Fibroblast of skin of scalp (primary cell): ENCODE measurements at regions not wholly inside any gene's neighbourhood (a gene's known extent, or its start where the extent isn't known, plus 50 kb on each side); places are given as distances from the start of the nearest gene placed in this dataset.
"Not testable (repeated sequence)": the region's sequence is repeated elsewhere in the genome, so short reads cannot be mapped to it uniquely, and the experiment has no call there.

ENCODE experiments used
- DNase-seq: peaks from one replicate; pipeline ENCODE4 v3.0.0-alpha.2; 2013

GRCh38 chr7:50915621-50916020, 132.9 kb upstream of the GRB10 start:
- no peak for DNase-seq

DNA sequence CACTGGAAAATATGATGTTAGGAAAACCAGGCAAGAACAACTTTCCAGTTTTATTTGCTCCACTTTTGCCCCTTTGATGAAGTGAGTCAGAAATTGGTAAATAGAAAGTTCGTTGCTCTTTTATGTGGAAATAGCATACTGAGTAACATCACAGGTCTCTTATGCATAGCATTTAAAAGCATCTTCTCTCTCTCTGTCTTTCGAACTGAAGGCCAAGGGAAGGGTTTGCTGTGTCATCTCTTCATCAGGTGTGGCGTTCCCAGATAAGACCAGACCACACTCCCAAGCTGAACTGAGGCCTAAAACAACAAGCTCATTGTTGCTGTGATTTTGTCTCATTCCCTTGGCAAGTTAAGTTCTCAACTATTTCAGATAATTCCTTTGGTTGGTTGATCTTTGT, 131.8 kb upstream of the GRB10 start:
- DNase-seq = no peak

GRCh38 chr7:50908628-50909290, 126.1 kb upstream of the GRB10 start:
- no peak for DNase-seq

- peak; percentile 18 for DNase-seq
These were observed 116.1 kb upstream of the GRB10 start for GRCh38 chr7:50898604-50899477.

- not testable (repeated sequence) for DNase-seq
These were observed 104.4 kb upstream of the GRB10 start for GRCh38 chr7:50887061-50887460.

DNA sequence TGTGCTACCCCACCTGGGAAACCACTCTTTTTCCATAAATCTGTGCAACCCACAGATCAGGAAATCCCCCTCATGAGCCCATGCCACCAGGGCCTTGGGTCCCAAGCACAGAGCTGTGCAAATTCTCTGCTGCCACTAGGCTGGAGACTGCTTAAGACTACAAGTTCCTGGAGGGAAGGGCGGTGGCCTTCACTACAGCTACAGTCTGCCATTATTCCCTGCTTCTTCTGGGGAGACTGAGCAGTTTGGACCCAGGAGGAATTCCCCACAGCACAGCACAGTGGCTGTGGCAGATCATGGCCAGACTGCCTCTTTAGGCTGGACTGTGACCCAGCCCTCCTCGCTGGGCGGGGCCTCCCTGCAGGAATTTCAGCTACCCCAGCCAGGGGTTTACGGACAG, 89.7 kb upstream of the GRB10 start:
- no peak for DNase-seq

- peak; percentile 89 for DNase-seq
These were observed 86.5 kb upstream of the GRB10 start for GRCh38 chr7:50869108-50869725.

GRCh38 chr7:50868426-50869100, 85.9 kb upstream of the GRB10 start:
- no peak for DNase-seq

DNA sequence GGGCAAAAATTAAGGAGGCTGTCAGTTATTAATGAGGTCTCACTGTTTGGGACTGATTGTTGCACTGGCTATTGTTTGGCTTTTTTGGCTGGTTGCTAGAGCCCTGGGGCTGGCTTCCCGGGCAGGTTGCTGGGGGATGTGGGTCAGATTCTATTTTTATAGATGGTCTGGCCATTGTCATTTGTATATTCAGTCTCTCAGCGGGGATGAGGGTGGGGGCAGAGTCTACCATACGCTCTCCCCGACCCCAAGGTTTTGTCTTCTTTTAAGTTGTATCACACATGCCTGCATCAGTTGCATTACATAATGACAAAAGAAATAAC, 84.3 kb upstream of the GRB10 start:
- no peak for DNase-seq

DNA sequence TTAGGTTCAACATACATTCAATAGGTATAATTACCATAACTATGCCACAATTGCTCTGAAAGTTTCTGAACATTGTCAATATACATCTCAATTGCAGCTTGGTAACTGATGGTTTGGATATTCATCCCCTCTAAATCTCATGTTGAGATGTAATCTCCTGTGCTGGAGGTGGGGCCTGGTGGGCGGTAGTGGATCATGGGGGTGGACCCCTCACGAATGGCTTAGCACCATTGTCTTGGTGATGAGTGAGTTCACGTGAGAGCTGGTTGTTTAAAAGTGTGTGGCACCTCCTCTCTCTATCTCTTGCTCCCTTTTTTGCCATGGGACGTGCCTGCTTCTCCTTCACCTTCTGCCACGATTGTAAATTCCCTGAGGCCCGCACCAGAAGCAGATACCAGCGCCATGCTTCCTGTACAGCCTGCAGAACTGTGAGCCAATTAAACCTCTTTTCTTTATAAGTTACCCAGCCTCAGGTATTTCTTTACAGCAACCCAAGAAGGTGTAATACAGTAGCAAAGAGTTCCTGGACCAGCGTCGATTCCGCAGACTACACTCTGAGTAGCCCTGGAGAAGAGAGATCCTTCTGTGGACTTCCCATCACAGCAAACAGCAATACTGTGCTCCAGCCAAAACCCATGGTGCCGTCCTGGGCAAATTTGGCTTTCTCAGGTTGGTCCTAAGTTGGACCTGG, 83.8 kb upstream of the GRB10 start:
- no peak for DNase-seq

- no peak for DNase-seq
These were observed 82.8 kb upstream of the GRB10 start for GRCh38 chr7:50865450-50865849.

- DNase-seq = no peak
These were observed 82.0 kb upstream of the GRB10 start for GRCh38 chr7:50864694-50865093.

- DNase-seq = no peak
These were observed 80.4 kb upstream of the GRB10 start for GRCh38 chr7:50863053-50863452.

GRCh38 chr7:50862302-50862701, 79.6 kb upstream of the GRB10 start:
- DNase-seq = no peak

GRCh38 chr7:50860598-50860997, 77.9 kb upstream of the GRB10 start:
- DNase-seq = no peak

DNA sequence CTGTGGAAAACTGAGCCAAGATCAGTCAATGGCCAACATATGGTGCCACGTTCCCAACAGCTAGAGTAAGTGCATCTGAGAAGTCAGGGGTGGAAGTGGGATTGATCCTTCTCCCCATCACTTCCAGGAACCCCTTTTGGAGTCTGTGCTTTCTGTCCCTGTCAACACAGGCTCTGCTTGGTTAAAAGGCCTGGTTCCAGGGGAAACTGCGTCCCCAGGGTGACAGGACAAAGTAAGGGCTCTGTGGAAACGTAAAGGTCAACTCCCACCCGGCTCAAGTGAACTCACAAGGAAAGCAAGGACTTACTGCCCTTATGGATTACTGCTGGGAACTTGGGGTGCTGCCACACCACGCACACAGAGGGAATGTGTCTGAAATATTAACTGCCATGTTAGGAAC, 77.5 kb upstream of the GRB10 start:
- no peak for DNase-seq

DNA sequence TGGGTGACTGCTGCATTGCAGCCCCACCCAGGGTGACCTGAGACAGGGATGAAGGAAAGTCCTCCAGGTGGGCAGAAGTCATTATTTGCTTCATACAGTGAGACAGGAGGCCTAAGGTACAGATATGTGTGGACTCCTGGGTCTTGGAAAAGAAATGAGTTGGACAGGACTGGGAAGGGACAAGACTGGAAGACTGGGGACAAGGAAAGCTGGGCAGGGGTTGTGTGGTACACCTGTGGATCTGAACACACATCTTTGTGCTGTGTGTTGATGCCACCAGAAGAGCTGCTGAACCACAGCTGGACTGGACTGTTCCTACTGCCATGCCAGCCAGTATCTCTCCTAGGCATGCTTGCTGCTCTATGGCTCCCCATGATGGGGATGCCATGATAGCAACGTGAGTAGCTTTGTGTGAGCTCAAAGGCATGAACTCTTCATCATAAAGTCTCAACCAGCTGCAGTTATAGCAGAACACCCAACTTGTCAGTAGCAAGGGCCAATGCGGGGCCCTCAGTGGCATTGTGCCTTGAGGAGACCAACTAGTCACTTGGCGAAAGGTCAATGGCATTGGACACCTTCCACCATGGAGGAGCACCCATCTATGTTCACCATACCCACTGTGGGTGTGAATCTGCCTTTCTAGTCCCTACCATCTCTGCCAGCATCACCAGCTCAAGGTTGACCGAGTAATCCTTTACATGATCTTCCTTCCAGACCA, 76.0 kb upstream of the GRB10 start:
- no peak for DNase-seq

DNA sequence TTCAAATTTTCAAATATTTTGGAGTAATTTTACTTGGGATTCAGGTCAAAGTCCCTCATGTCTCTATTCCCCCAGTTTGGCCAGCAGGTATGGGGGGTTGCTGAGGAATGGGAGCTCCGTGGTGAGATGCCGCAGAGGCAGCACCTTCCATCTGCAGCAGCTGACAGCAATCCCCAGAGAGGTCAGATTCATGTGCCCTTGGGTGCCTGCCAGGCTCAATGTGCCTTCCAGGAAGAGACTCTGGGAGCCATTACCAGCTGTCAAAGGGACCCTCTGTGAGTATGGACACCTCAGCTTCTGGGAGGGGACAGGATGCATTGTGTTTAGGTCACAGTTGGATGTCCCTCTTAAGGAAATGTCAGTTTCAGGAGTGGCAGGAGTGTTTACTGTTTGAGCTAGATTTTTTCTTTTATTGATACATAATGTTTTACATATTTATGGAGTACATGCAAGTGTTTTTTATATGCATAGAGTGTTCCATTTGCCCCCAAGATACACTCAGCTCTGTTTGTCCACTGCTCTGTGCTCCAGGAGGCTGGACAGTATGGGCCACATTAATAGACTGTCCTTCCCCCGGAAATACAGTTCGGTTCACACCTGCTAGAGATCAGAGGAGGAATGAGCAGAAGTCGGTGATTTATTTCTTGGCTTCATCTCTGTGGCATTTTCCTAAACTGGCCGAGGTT, 75.3 kb upstream of the GRB10 start:
- DNase-seq = no peak

DNA sequence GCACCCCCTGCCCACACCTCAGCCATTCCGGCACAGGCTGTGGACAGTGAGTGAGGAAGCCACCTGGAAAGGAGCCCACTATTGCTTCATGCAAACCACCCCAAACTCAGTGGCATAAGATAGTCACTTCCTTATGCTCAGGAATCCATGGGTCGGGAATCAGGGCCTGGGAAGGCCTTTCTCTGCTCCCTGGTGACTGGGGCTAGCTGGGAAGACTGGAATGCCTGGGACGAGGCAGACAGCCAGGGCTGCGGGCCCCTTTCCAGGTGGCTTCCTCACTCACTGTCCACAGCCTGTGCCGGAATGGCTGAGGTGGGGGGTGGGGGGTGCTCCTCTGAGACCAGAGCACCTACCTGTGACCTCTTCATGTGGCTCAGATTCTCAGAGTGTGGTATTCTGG, 74.1 kb upstream of the GRB10 start:
- DNase-seq = peak; percentile 38

DNA sequence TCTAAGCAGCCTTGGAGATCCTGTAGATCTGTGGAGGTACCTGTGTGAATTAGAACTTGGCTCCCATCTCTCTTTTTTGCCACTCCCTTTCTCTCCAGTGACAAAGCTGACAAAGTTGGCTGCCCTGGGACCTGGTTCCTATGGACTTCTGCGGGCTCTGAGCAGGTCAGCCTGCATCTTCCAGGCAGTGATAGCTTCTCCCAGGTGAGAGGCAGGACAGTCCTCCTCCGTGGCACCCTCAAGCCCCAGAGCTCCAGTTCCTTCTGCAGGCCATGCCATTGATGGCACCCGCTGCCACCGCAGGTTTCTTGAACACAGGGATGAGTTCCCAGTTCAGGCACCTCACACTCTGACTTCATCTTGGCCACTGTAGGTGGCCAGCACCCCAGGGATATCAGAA, 73.5 kb upstream of the GRB10 start:
- DNase-seq = no peak

DNA sequence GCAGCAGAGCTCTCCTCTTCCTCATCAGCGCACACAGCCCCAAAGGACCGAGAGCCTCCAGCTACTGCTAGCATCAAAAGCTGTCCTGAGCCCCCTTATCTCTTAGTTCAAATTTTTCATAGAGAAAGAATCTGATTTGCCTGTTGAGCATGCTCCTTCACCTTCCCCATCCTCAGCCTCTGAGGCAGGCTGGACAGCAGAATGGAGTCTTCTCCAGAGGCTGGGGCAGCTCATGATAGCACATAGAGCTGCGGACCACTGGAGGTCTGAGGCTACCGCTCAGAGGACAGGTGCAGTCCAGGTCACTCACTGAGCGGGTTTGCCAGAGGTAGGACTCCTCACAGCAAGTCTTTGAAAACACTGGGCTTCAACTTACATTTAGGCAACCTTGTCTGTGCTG, 72.8 kb upstream of the GRB10 start:
- DNase-seq = no peak
